HEK293T (cell line): ENCODE measurements at regions not wholly inside any gene's neighbourhood (a gene's known extent, or its start where the extent isn't known, plus 50 kb on each side); places are given as distances from the start of the nearest gene placed in this dataset.

ENCODE experiments used
- FOXM1 ChIP-seq: fragments of 450-650 bp; IDR thresholded peaks from 2 replicates; pipeline ENCODE4 v1.6.1; 2017; ENCODE audit warnings: mild to moderate bottlenecking, borderline replicate concordance
- HDGF ChIP-seq: fragments of 450-650 bp; IDR thresholded peaks from 2 replicates; pipeline ENCODE4 v1.6.1; 2017; ENCODE audit warnings: antibody characterized with exemption, borderline replicate concordance
- NFRKB ChIP-seq: fragments of 450-650 bp; IDR thresholded peaks from 2 replicates; pipeline ENCODE4 v1.6.1; 2016; ENCODE audit warnings: mild to moderate bottlenecking, moderate library complexity
- SP1 ChIP-seq: fragments of 450-650 bp; IDR thresholded peaks from 2 replicates; pipeline ENCODE4 v1.6.1; 2017
- TF ChIP-seq, protein P1 (sequence below): fragments of 450-650 bp; IDR thresholded peaks from 2 replicates; pipeline ENCODE4 v1.6.1; 2016

GRCh38 chr18:45522371-45522770, 92.9 kb upstream of the SLC14A2 start:
- TF ChIP-seq FOXM1: no peak
- TF ChIP-seq NFRKB: no peak
- no peak for TF ChIP-seq HDGF
- TF ChIP-seq SP1: no peak
- TF ChIP-seq, protein P1, sequence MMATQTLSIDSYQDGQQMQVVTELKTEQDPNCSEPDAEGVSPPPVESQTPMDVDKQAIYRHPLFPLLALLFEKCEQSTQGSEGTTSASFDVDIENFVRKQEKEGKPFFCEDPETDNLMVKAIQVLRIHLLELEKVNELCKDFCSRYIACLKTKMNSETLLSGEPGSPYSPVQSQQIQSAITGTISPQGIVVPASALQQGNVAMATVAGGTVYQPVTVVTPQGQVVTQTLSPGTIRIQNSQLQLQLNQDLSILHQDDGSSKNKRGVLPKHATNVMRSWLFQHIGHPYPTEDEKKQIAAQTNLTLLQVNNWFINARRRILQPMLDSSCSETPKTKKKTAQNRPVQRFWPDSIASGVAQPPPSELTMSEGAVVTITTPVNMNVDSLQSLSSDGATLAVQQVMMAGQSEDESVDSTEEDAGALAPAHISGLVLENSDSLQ: no peak
